ENCODE measurements at regions not wholly inside any gene's neighbourhood (a gene's known extent, or its start where the extent isn't known, plus 50 kb on each side); places are given as distances from the start of the nearest gene placed in this dataset.

- no TSS peak for BruUV-seq (replicated peaks)
- H3K4me1 ChIP-seq (replicated peaks in 1 of 2; ENCODE audit: control insufficient read depth in 2 of 2, insufficient read depth in 2 of 2, low read length in 2 of 2) = no peaks in the 10 kb centered on the region
- no peaks in the 10 kb centered on the region for H3K27me3 ChIP-seq (ENCODE audit: control insufficient read depth in 2 of 2, insufficient read depth in 2 of 2, low read length in 2 of 2)
- no peak overlapping the region for H3K27ac ChIP-seq (ENCODE audit: extremely low read depth, low read depth, low read length)
- POLR2A ChIA-PET = no interaction called here
- no peaks in the 10 kb centered on the region for H3K36me3 ChIP-seq (ENCODE audit: control insufficient read depth, insufficient read depth, low read length)
- H3K4me3 ChIP-seq = no peak overlapping the region
- WGBS (ENCODE audit: insufficient coverage, low coverage, missing lambda C conversion rate) = 6% methylated on average over 4 of the region's 4 CpGs
- in situ Hi-C loops (cut with MboI) = no loop called here
- DNase-seq (ENCODE audit: extremely low read depth in 1 of 4, low spot score in 3 of 4) = no peak
- H3K9me3 ChIP-seq (replicated peaks; ENCODE audit: control insufficient read depth, insufficient read depth, low read depth, low read length) = no peaks in the 10 kb centered on the region
- H3K4me2 ChIP-seq (ENCODE audit: insufficient read depth, low read length) = no peak overlapping the region
- H3K79me2 ChIP-seq (ENCODE audit: control insufficient read depth, insufficient read depth, low read length) = no peaks in the 10 kb centered on the region
- no peak overlapping the region for H2AFZ ChIP-seq (ENCODE audit: low read depth, low read length)
- H3K9me1 ChIP-seq (ENCODE audit: control insufficient read depth, insufficient read depth, low read length) = no peaks in the 10 kb centered on the region
- no peaks in the 10 kb centered on the region for H4K20me1 ChIP-seq (replicated peaks; ENCODE audit: control insufficient read depth, insufficient read depth, low read length)
- no peak overlapping the region for H3K9ac ChIP-seq (ENCODE audit: insufficient read depth in 1 of 2, low read depth in 2 of 2, low read length in 2 of 2)
- no peak for FAIRE-seq
- intact Hi-C loops (cut with micrococcal nuclease) = no loop called here
- ATAC-seq = no peak
- CTCF ChIA-PET (ENCODE audit: low intra/inter-chr PET ratio) = no interaction called here
- TF ChIP-seq STAG1 (CRISPR knock-in tag; IDR thresholded peaks at IDR 0.05; ENCODE audit: borderline replicate concordance) = no peak
- no peak for TF ChIP-seq RBM15 (IDR thresholded peaks at IDR 0.05; ENCODE audit: insufficient read depth, low read length)
- TF ChIP-seq MCM7 (IDR thresholded peaks at IDR 0.05) = no peak
- no peak for TF ChIP-seq PHF8 (IDR thresholded peaks at IDR 0.05; ENCODE audit: borderline replicate concordance, low read length)
- TF ChIP-seq ZBTB26 (CRISPR knock-in tag; IDR thresholded peaks at IDR 0.05) = no peak
- TF ChIP-seq MIER1 (IDR thresholded peaks at IDR 0.05; ENCODE audit: low read depth) = no peak
- no peak for TF ChIP-seq ATF3 (IDR thresholded peaks at IDR 0.05)
- no peak for TF ChIP-seq ATF3 (CRISPR knock-in tag; conservative IDR thresholded peaks at IDR 0.05)
- no peak for TF ChIP-seq CBX3 (IDR thresholded peaks at IDR 0.05; ENCODE audit: borderline replicate concordance in 1 of 2, low read length in 2 of 2)
- TF ChIP-seq MEIS2 (IDR thresholded peaks at IDR 0.05; ENCODE audit: partially characterized antibody) = no peak
- no peak for TF ChIP-seq PBX2 (CRISPR knock-in tag; IDR thresholded peaks at IDR 0.05; ENCODE audit: low read depth)
- TF ChIP-seq PBX2 (tag; conservative IDR thresholded peaks at IDR 0.05; ENCODE audit: low read depth) = no peak
- no peak for TF ChIP-seq CCNT2 (IDR thresholded peaks at IDR 0.05; ENCODE audit: borderline replicate concordance, extremely low read depth, insufficient read length, low read depth, low read length)
- TF ChIP-seq RFX7 (CRISPR knock-in tag; IDR thresholded peaks at IDR 0.05) = no peak
- no peak for TF ChIP-seq E2F3 (CRISPR knock-in tag; IDR thresholded peaks at IDR 0.05)
These were observed 1060.6 kb upstream of the NCAM2 start for GRCh38 chr21:19937619-19938018.

Measured in K562 (cell line).